H1 (cell line): ENCODE measurements at regions not wholly inside any gene's neighbourhood (a gene's known extent, or its start where the extent isn't known, plus 50 kb on each side); places are given as distances from the start of the nearest gene placed in this dataset.

ENCODE experiments used
- CTCF ChIA-PET: fragments of 300-600 bp; sonication (Branson Sonifier 250); formaldehyde crosslinking; loops from one replicate; lab custom pipeline; 2021; ENCODE audit not compliant: partially characterized antibody; lab: Charles Lee
- POLR2A ChIA-PET: fragments of 300-600 bp; sonication (Branson Sonifier 250); formaldehyde crosslinking; loops from one replicate; lab custom pipeline; 2021; ENCODE audit warnings: inconsistent platforms; ENCODE audit not compliant: partially characterized antibody; lab: Charles Lee
- DNase-seq, 2 experiments: peaks; one replicate each; pipeline versions ENCODE4 v3.0.0 to v3.0.0-alpha.2; 2010 to 2022; ENCODE audit warnings: low spot score in 2 of 2, low read depth in 1 of 2, mixed read lengths in 1 of 2
- FAIRE-seq: peaks from 2 replicates; lab custom pipeline; 2011; peaks lifted over from hg19 to GRCh38; lab: Jason Lieb, UNC
- H2AFZ ChIP-seq: 2 replicates; pipeline ENCODE4 v1.8.1; 2012; ENCODE audit warnings: low read length, inconsistent platforms
- H2AK5ac ChIP-seq: 2 replicates; pipeline ENCODE4 v1.6.1; 2013; ENCODE audit warnings: low read depth, low read length
- H2BK120ac ChIP-seq: replicated peaks from 2 replicates; pipeline ENCODE3; 2013; ENCODE audit warnings: low read depth, low read length, inconsistent platforms
- H2BK12ac ChIP-seq: 2 replicates; pipeline ENCODE4 v1.6.1; 2013; ENCODE audit warnings: low read depth, low read length
- H2BK15ac ChIP-seq: 2 replicates; pipeline ENCODE4 v1.6.1; 2013; ENCODE audit warnings: low read length
- H2BK20ac ChIP-seq: 2 replicates; pipeline ENCODE4 v1.6.1; 2013; ENCODE audit warnings: low read length
- H2BK5ac ChIP-seq: 2 replicates; pipeline ENCODE4 v1.6.1; 2013; ENCODE audit warnings: low read depth, low read length
- H3K14ac ChIP-seq: 2 replicates; pipeline ENCODE4 v1.6.1; 2013; ENCODE audit warnings: inconsistent platforms; ENCODE audit not compliant: insufficient read length
- H3K18ac ChIP-seq: 2 replicates; pipeline ENCODE4 v1.6.1; 2013; ENCODE audit warnings: low read length; ENCODE audit errors: extremely low read depth
- H3K23ac ChIP-seq: 2 replicates; pipeline ENCODE4 v1.6.1; 2013; ENCODE audit warnings: inconsistent platforms; ENCODE audit not compliant: insufficient read length
- H3K23me2 ChIP-seq: 2 replicates; pipeline ENCODE4 v1.6.1; 2013; ENCODE audit warnings: low read depth, low read length
- H3K27ac ChIP-seq: 2 replicates; pipeline ENCODE4 v1.6.1; 2011; ENCODE audit warnings: low read depth, low read length, inconsistent platforms
- H3K27me3 ChIP-seq, 4 experiments: replicated peaks in 1 of 4; 1 replicate in 1 of 4; 2 replicates in 3 of 4; pipeline versions ENCODE4 v1.6.1 to v1.8.1; 2011 to 2013; ENCODE audit warnings: low read length in 3 of 4, mild to moderate bottlenecking in 3 of 4, inconsistent platforms in 2 of 4, mixed read lengths in 2 of 4, moderate library complexity in 1 of 4; ENCODE audit not compliant: control insufficient read depth in 3 of 4, insufficient read depth in 3 of 4; ENCODE audit errors: extremely low read depth in 1 of 4
- H3K36me3 ChIP-seq, 4 experiments: 2 replicates each; pipeline versions ENCODE4 v1.6.1 to v1.8.1; 2011 to 2013; ENCODE audit warnings: mild to moderate bottlenecking in 4 of 4, low read length in 3 of 4, moderate library complexity in 2 of 4, control low read depth in 1 of 4, inconsistent platforms in 1 of 4; ENCODE audit not compliant: insufficient read depth in 4 of 4, control insufficient read depth in 2 of 4
- H3K4ac ChIP-seq: replicated peaks from 2 replicates; pipeline ENCODE3; 2013; ENCODE audit warnings: low read length, low read depth, mixed read lengths, inconsistent platforms; ENCODE audit not compliant: insufficient read length
- H3K4me1 ChIP-seq, 4 experiments: replicated peaks in 1 of 4; 1 replicate in 1 of 4; 2 replicates in 3 of 4; pipeline versions ENCODE4 v1.6.1 to v1.8.1; 2011 to 2013; ENCODE audit warnings: low read length in 3 of 4, inconsistent platforms in 2 of 4, mixed read lengths in 1 of 4; ENCODE audit not compliant: insufficient read depth in 4 of 4, control insufficient read depth in 3 of 4
- H3K4me2 ChIP-seq, 2 experiments: 2 replicates each; pipeline versions ENCODE4 v1.6.1 to v1.8.1; 2011 to 2013; ENCODE audit warnings: low read depth in 2 of 2, low read length in 2 of 2, control low read depth in 1 of 2, inconsistent platforms in 1 of 2, mild to moderate bottlenecking in 1 of 2; ENCODE audit not compliant: insufficient read depth in 1 of 2
- H3K4me3 ChIP-seq, 4 experiments: fragments of 200-600, 300-600 bp in 1 of 4; sonication (generic), shearing (Covaris generic), sonication (Bioruptor Twin) in 1 of 4; 2 replicates each; pipeline versions ENCODE4 v1.5.1 to v1.8.1; 2011 to 2016; ENCODE audit warnings: low read length in 4 of 4, low read depth in 3 of 4, control low read depth in 2 of 4, inconsistent platforms in 2 of 4, mild to moderate bottlenecking in 2 of 4, mixed read lengths in 1 of 4, moderate library complexity in 1 of 4; ENCODE audit not compliant: insufficient read depth in 2 of 4; ENCODE audit errors: extremely low read depth in 1 of 4
- H3K56ac ChIP-seq: replicated peaks from 2 replicates; pipeline ENCODE3; 2013; ENCODE audit warnings: low read depth, mild to moderate bottlenecking, mixed read lengths, low read length, inconsistent platforms; ENCODE audit not compliant: insufficient read length
- H3K79me1 ChIP-seq: 2 replicates; pipeline ENCODE4 v1.6.1; 2013; ENCODE audit warnings: low read depth, low read length, control low read depth
- H3K79me2 ChIP-seq, 2 experiments: 2 replicates each; pipeline versions ENCODE4 v1.6.1 to v1.8.1; 2012 to 2013; ENCODE audit warnings: low read length in 2 of 2, mild to moderate bottlenecking in 2 of 2, inconsistent platforms in 1 of 2; ENCODE audit not compliant: insufficient read depth in 2 of 2, control insufficient read depth in 1 of 2
- H3K9ac ChIP-seq, 4 experiments: replicated peaks in 1 of 4; 1 replicate in 1 of 4; 2 replicates in 3 of 4; pipeline versions ENCODE4 v1.6.1 to v1.8.1; 2011 to 2013; ENCODE audit warnings: low read depth in 3 of 4, low read length in 3 of 4, control low read depth in 2 of 4, mild to moderate bottlenecking in 2 of 4, moderate library complexity in 2 of 4, inconsistent platforms in 1 of 4; ENCODE audit errors: extremely low read depth in 1 of 4
- H3K9me3 ChIP-seq, 2 experiments: 2 replicates each; pipeline versions ENCODE4 v1.6.1 to v1.8.1; 2012 to 2013; ENCODE audit warnings: mild to moderate bottlenecking in 2 of 2, moderate library complexity in 2 of 2, control low read depth in 1 of 2, inconsistent platforms in 1 of 2, low read depth in 1 of 2, low read length in 1 of 2, mixed read lengths in 1 of 2; ENCODE audit not compliant: insufficient read depth in 2 of 2
- H4K20me1 ChIP-seq, 2 experiments: replicated peaks in 1 of 2; 2 replicates each; pipeline versions ENCODE3 to v1.8.1; 2011 to 2013; ENCODE audit warnings: inconsistent platforms in 2 of 2, low read length in 2 of 2, mild to moderate bottlenecking in 1 of 2; ENCODE audit not compliant: insufficient read depth in 2 of 2, control insufficient read depth in 1 of 2
- H4K5ac ChIP-seq: 2 replicates; pipeline ENCODE4 v1.6.1; 2013; ENCODE audit warnings: low read length, low read depth, mixed read lengths, inconsistent platforms; ENCODE audit not compliant: insufficient read length
- H4K8ac ChIP-seq: 2 replicates; pipeline ENCODE4 v1.8.0; 2013; ENCODE audit warnings: mild to moderate bottlenecking, moderate library complexity, low read length, inconsistent platforms; ENCODE audit not compliant: insufficient read depth; ENCODE audit errors: extremely low read depth
- H4K91ac ChIP-seq: replicated peaks from 2 replicates; pipeline ENCODE3; 2013; ENCODE audit warnings: low read length, mixed read lengths, inconsistent platforms; ENCODE audit not compliant: insufficient read length
- BACH1 ChIP-seq: IDR thresholded peaks from 2 replicates; pipeline ENCODE4 v1.6.1; 2012; ENCODE audit warnings: low read length, improper control_type of control experiment
- EZH2 ChIP-seq: fragments of 200-600 bp; sonication (generic); IDR thresholded peaks from 2 replicates; pipeline ENCODE4 v1.7.1; 2012; ENCODE audit warnings: low read depth, mild to moderate bottlenecking, moderate library complexity, low read length, inconsistent platforms; ENCODE audit not compliant: severe bottlenecking
- GTF2F1 ChIP-seq: IDR thresholded peaks from 2 replicates; pipeline ENCODE4 v1.6.1; 2012; ENCODE audit warnings: low read depth, low read length, improper control_type of control experiment, borderline replicate concordance
- KDM1A ChIP-seq: fragments of 200-600, 300-600 bp; sonication (generic); IDR thresholded peaks from 2 replicates; pipeline ENCODE4 v1.7.1; 2016; ENCODE audit warnings: mild to moderate bottlenecking, low read length, borderline replicate concordance
- KDM4A ChIP-seq: IDR thresholded peaks from one replicate; pipeline ENCODE4 v1.7.1; 2012; ENCODE audit warnings: low read depth, mild to moderate bottlenecking, moderate library complexity, low read length, inconsistent platforms; ENCODE audit not compliant: severe bottlenecking
- NANOG ChIP-seq: IDR thresholded peaks from 2 replicates; pipeline ENCODE4 v1.6.1; 2011; ENCODE audit warnings: low read length, low read depth, mild to moderate bottlenecking, inconsistent platforms; ENCODE audit not compliant: insufficient read depth, poor library complexity, severe bottlenecking
- RAD21 ChIP-seq, 2 experiments: IDR thresholded peaks in 1 of 2; conservative IDR thresholded peaks in 1 of 2; 2 replicates each; pipeline ENCODE4 v1.6.1; 2011; ENCODE audit warnings: low read depth in 2 of 2, low read length in 2 of 2, improper control_type of control experiment in 1 of 2, inconsistent platforms in 1 of 2, mild to moderate bottlenecking in 1 of 2, moderate library complexity in 1 of 2
- RFX5 ChIP-seq: IDR thresholded peaks from 2 replicates; pipeline ENCODE4 v1.6.1; 2011; ENCODE audit warnings: low read depth, low read length, improper control_type of control experiment, borderline replicate concordance
- SIRT6 ChIP-seq: IDR thresholded peaks from one replicate; pipeline ENCODE4 v1.7.1; 2012; ENCODE audit warnings: low read length, inconsistent platforms
- SP4 ChIP-seq: IDR thresholded peaks from 2 replicates; pipeline ENCODE4 v1.6.1; 2012; ENCODE audit warnings: low read length, inconsistent platforms
- TCF12 ChIP-seq: IDR thresholded peaks from 2 replicates; pipeline ENCODE4 v1.6.1; 2011; ENCODE audit warnings: low read depth, mild to moderate bottlenecking, low read length
- TEAD4 ChIP-seq: IDR thresholded peaks from 2 replicates; pipeline ENCODE4 v1.6.1; 2012; ENCODE audit warnings: low read depth, low read length, inconsistent platforms, mixed read lengths
- ZNF274 ChIP-seq: IDR thresholded peaks from 2 replicates; pipeline ENCODE4 v1.7.0; 2012; ENCODE audit warnings: low read length, borderline replicate concordance; ENCODE audit errors: extremely low read depth
- WGBS, 2 experiments: shearing (Covaris generic) in 1 of 2; methylation state at CpG; one replicate each; pipeline versions ENCODE4 v1.1.6 to v1.1.7; 2013 to 2015; ENCODE audit warnings: low lambda C conversion rate in 2 of 2, mixed read lengths in 2 of 2, inconsistent platforms in 1 of 2, low coverage in 1 of 2, missing lambda C conversion rate in 1 of 2; ENCODE audit not compliant: insufficient replicate concordance in 2 of 2, insufficient coverage in 1 of 2, insufficient read length in 1 of 2; ENCODE audit errors: extremely low coverage in 1 of 2, missing lambda C conversion rate in 1 of 2; 5-methylcytosine and 5-hydroxymethylcytosine counted together

- no peak overlapping the region for H2AK5ac ChIP-seq
- no peak overlapping the region for H2BK20ac ChIP-seq
- no peak overlapping the region for H3K18ac ChIP-seq
- H3K4ac ChIP-seq: no peak overlapping the region
- POLR2A ChIA-PET: no interaction called here
- FAIRE-seq: no peak
- no peaks in the 10 kb centered on the region for H4K20me1 ChIP-seq
- H3K79me2 ChIP-seq: no peaks in the 10 kb centered on the region
- CTCF ChIA-PET: interaction anchor here (0.5 kb wide), 1 partner anchor 412 kb away, joined by 3 read pairs; no protein-coding TSS in a partner anchor
- H3K79me1 ChIP-seq: no peaks in the 10 kb centered on the region
- DNase-seq: no peak
- H4K8ac ChIP-seq: no peak overlapping the region
- H2BK5ac ChIP-seq: no peak overlapping the region
- H4K91ac ChIP-seq: no peak overlapping the region
- H3K23ac ChIP-seq: no peak overlapping the region
- H3K4me1 ChIP-seq: peaks cover 0 to 4% (median 0%) of the 10 kb centered on the region in 4 experiments; a peak in 1 of 7 replicates
- no peak overlapping the region for H2AFZ ChIP-seq
- H3K23me2 ChIP-seq: no peaks in the 10 kb centered on the region
- no peak overlapping the region for H3K56ac ChIP-seq
- no peak overlapping the region for H3K4me3 ChIP-seq
- H3K27me3 ChIP-seq: peaks cover 0 to 1% (median 0%) of the 10 kb centered on the region in 4 experiments; a peak in 1 of 7 replicates
- H3K14ac ChIP-seq: no peak overlapping the region
- no peak overlapping the region for H2BK15ac ChIP-seq
- no peak overlapping the region for H3K4me2 ChIP-seq
- no peak overlapping the region for H4K5ac ChIP-seq
- no peak overlapping the region for H3K27ac ChIP-seq
- WGBS, 2 experiments: 97% methylated on average over 9 of the region's 10 CpGs; no CpG with 5 or more reads in 1 of the 2 experiments
- H3K9ac ChIP-seq: no peak overlapping the region
- H3K36me3 ChIP-seq: no peaks in the 10 kb centered on the region
- H2BK12ac ChIP-seq: no peak overlapping the region
- no peak overlapping the region for H2BK120ac ChIP-seq
- no peaks in the 10 kb centered on the region for H3K9me3 ChIP-seq
- TF ChIP-seq GTF2F1: no peak
- TF ChIP-seq SP4: no peak
- no peak for TF ChIP-seq TEAD4
- TF ChIP-seq NANOG: no peak
- TF ChIP-seq KDM4A: no peak
- no peak for TF ChIP-seq RFX5
- TF ChIP-seq RAD21 (IDR thresholded peaks at IDR 0.05 in 1 of 2, conservative IDR thresholded peaks at IDR 0.05 in 1 of 2; ENCODE audit: low read depth in 2 of 2, low read length in 2 of 2): no peak
- no peak for TF ChIP-seq EZH2
- TF ChIP-seq SIRT6: no peak
- TF ChIP-seq KDM1A: no peak
- TF ChIP-seq TCF12: no peak
- TF ChIP-seq ZNF274: no peak
- TF ChIP-seq BACH1: no peak
Measured at GRCh38 chr2:136486115-136486514, 279.2 kb upstream of the THSD7B start.
